Hepatocyte (in vitro differentiated cells): ENCODE measurements at regions not wholly inside any gene's neighbourhood (a gene's known extent, or its start where the extent isn't known, plus 50 kb on each side); places are given as distances from the start of the nearest gene placed in this dataset.
A peak's percentile ranks its signal among the peaks of the same experiment; 100 is the strongest.

Experiments
- DNase-seq: peaks from one replicate; pipeline ENCODE4 v3.0.0-alpha.2; 2016; ENCODE audit warnings: low spot score
- H2AFZ ChIP-seq: fragments of 200-600 bp; sonication (generic); 2 replicates; pipeline ENCODE4 v1.6.0; 2016; ENCODE audit warnings: antibody characterized with exemption, mild to moderate bottlenecking
- H3K27ac ChIP-seq: fragments of 200-600 bp; sonication (generic); 2 replicates; pipeline ENCODE4 v1.5.1; 2016; ENCODE audit warnings: mild to moderate bottlenecking
- H3K27me3 ChIP-seq: fragments of 200-600 bp; sonication (generic); 2 replicates; pipeline ENCODE4 v1.6.1; 2016
- H3K36me3 ChIP-seq: fragments of 200-600 bp; sonication (generic); replicated peaks from 2 replicates; pipeline ENCODE4 v1.5.1; 2016; ENCODE audit warnings: low read depth; ENCODE audit not compliant: insufficient read depth
- H3K4me1 ChIP-seq: fragments of 200-600 bp; sonication (generic); 2 replicates; pipeline ENCODE4 v1.5.1; 2016; ENCODE audit warnings: mild to moderate bottlenecking, moderate library complexity; ENCODE audit not compliant: insufficient read depth
- H3K4me2 ChIP-seq: fragments of 200-600 bp; sonication (generic); 2 replicates; pipeline ENCODE4 v1.6.0; 2016
- H3K4me3 ChIP-seq: fragments of 200-600 bp; sonication (generic); 2 replicates; pipeline ENCODE4 v1.5.1; 2016; ENCODE audit warnings: mild to moderate bottlenecking
- H3K79me2 ChIP-seq: fragments of 200-600 bp; sonication (generic); 2 replicates; pipeline ENCODE4 v1.6.0; 2017; ENCODE audit warnings: mild to moderate bottlenecking
- H3K9me2 ChIP-seq: fragments of 200-600 bp; sonication (generic); replicated peaks from 2 replicates; pipeline ENCODE4 v1.6.0; 2017; ENCODE audit warnings: mild to moderate bottlenecking; ENCODE audit not compliant: insufficient read depth
- H3K9me3 ChIP-seq: fragments of 200-600 bp; sonication (generic); 2 replicates; pipeline ENCODE4 v1.5.1; 2016; ENCODE audit warnings: low read depth, mild to moderate bottlenecking
- H4K20me1 ChIP-seq: fragments of 200-600 bp; sonication (generic); 2 replicates; pipeline ENCODE4 v1.6.0; 2016; ENCODE audit warnings: mild to moderate bottlenecking; ENCODE audit not compliant: insufficient read depth, poor library complexity, severe bottlenecking
- EZH2 ChIP-seq: fragments of 200-600 bp; sonication (generic); IDR thresholded peaks from 2 replicates; pipeline ENCODE4 v1.6.1; 2016; ENCODE audit warnings: antibody characterized with exemption, mild to moderate bottlenecking, borderline replicate concordance
- EZH2phosphoT487 ChIP-seq: fragments of 200-600 bp; sonication (generic); IDR thresholded peaks from one replicate; pipeline ENCODE4 v1.6.1; 2018; ENCODE audit warnings: antibody characterized with exemption, mild to moderate bottlenecking, low read depth, moderate library complexity; ENCODE audit not compliant: unreplicated experiment, severe bottlenecking
- WGBS: methylation state at CpG from one replicate; pipeline ENCODE4 v1.1.6; 2016; ENCODE audit warnings: low lambda C conversion rate; ENCODE audit errors: missing lambda C conversion rate; 5-methylcytosine and 5-hydroxymethylcytosine counted together
- TF ChIP-seq, protein P1 (sequence below): fragments of 200-600 bp; sonication (generic); IDR thresholded peaks from 2 replicates; pipeline ENCODE4 v1.5.1; 2016; ENCODE audit warnings: antibody characterized with exemption, mild to moderate bottlenecking; ENCODE audit not compliant: poor library complexity

GRCh38 chr5:119301906-119302305 is 53.9 kb upstream of the TNFAIP8 start:
- no peak overlapping the region for H3K4me2 ChIP-seq

GRCh38 chr5:119302449-119302848 is 53.4 kb upstream of the TNFAIP8 start:
- DNase-seq, result no peak
- Histone ChIP-seq H3K36me3 (no peaks in the 10 kb centered on the region), H3K9me2 (no peaks in the 10 kb centered on the region), H3K9me3 (no peaks in the 10 kb centered on the region), H3K27ac (peak overlapping the region; percentile 84), H3K27me3 (no peaks in the 10 kb centered on the region), H4K20me1 (no peaks in the 10 kb centered on the region), H3K79me2 (peaks cover 18% of the 10 kb centered on the region), H3K4me2 (peak overlapping the region; percentile 50), H2AFZ (no peak overlapping the region), H3K4me1 (peaks cover 27% of the 10 kb centered on the region), H3K4me3 (no peak overlapping the region)
- TF ChIP-seq EZH2phosphoT487 (no peak), EZH2 (no peak)
- TF ChIP-seq, protein P1, sequence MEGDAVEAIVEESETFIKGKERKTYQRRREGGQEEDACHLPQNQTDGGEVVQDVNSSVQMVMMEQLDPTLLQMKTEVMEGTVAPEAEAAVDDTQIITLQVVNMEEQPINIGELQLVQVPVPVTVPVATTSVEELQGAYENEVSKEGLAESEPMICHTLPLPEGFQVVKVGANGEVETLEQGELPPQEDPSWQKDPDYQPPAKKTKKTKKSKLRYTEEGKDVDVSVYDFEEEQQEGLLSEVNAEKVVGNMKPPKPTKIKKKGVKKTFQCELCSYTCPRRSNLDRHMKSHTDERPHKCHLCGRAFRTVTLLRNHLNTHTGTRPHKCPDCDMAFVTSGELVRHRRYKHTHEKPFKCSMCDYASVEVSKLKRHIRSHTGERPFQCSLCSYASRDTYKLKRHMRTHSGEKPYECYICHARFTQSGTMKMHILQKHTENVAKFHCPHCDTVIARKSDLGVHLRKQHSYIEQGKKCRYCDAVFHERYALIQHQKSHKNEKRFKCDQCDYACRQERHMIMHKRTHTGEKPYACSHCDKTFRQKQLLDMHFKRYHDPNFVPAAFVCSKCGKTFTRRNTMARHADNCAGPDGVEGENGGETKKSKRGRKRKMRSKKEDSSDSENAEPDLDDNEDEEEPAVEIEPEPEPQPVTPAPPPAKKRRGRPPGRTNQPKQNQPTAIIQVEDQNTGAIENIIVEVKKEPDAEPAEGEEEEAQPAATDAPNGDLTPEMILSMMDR, result no peak
- WGBS, result 86% methylated on average over 3 of the region's 3 CpGs

More at GRCh38 chr5:119301906-119302305, 53.9 kb upstream of the TNFAIP8 start:
- Histone ChIP-seq H3K9me3 (no peaks in the 10 kb centered on the region), H3K4me3 (no peak overlapping the region), H3K79me2 (peaks cover 18% of the 10 kb centered on the region), H2AFZ (no peak overlapping the region), H3K9me2 (no peaks in the 10 kb centered on the region), H3K27me3 (no peaks in the 10 kb centered on the region), H3K36me3 (no peaks in the 10 kb centered on the region), H3K4me1 (peaks cover 27% of the 10 kb centered on the region), H3K27ac (peak overlapping the region; percentile 84), H4K20me1 (no peaks in the 10 kb centered on the region)
- no peak for DNase-seq
- TF ChIP-seq, protein P1, result no peak

GRCh38 chr5:119302916-119303897 is 52.6 kb upstream of the TNFAIP8 start:
- H3K4me3 ChIP-seq, result no peak overlapping the region
- peak; percentile 83 for DNase-seq

More at GRCh38 chr5:119302916-119303897, 52.6 kb upstream of the TNFAIP8 start:
- Histone ChIP-seq H3K9me3 (no peaks in the 10 kb centered on the region), H3K4me1 (peaks cover 27% of the 10 kb centered on the region), H3K4me2 (peak overlapping the region; percentile 50), H3K27ac (peak overlapping the region; percentile 90), H3K36me3 (no peaks in the 10 kb centered on the region), H3K27me3 (no peaks in the 10 kb centered on the region), H2AFZ (no peak overlapping the region), H4K20me1 (no peaks in the 10 kb centered on the region), H3K79me2 (peaks cover 18% of the 10 kb centered on the region), H3K9me2 (no peaks in the 10 kb centered on the region)
- no peak for TF ChIP-seq EZH2phosphoT487
- TF ChIP-seq EZH2, result no peak
- TF ChIP-seq, protein P1, result no peak
- 60% methylated on average over 5 of the region's 5 CpGs for WGBS
